HG03280 (cell line): ENCODE measurements at regions not wholly inside any gene's neighbourhood (a gene's known extent, or its start where the extent isn't known, plus 50 kb on each side); places are given as distances from the start of the nearest gene placed in this dataset.

Source experiments
- ATAC-seq: cut with Tn5 transposase; IDR thresholded peaks from one replicate; pipeline ENCODE4 v1.9.1; 2021; ENCODE audit warnings: mild to moderate bottlenecking, moderate library complexity; ENCODE audit not compliant: unreplicated experiment

- ATAC-seq: no peak
Measured at GRCh38 chr20:24761220-24762065, 187.6 kb upstream of the CST7 start.

- ATAC-seq: no peak
Measured at GRCh38 chr20:24762371-24762770, 186.7 kb upstream of the CST7 start.

GRCh38 chr20:24762791-24763350 is 186.2 kb upstream of the CST7 start:
- no peak for ATAC-seq

- ATAC-seq: no peak
Measured at GRCh38 chr20:24763386-24764026, 185.6 kb upstream of the CST7 start.

- ATAC-seq: no peak
Measured at GRCh38 chr20:24764027-24764793, 184.9 kb upstream of the CST7 start.

GRCh38 chr20:24764794-24765202 is 184.3 kb upstream of the CST7 start:
- ATAC-seq: no peak

- ATAC-seq: no peak
Measured at GRCh38 chr20:24765316-24766142, 183.5 kb upstream of the CST7 start.

GRCh38 chr20:24766143-24766527 is 182.9 kb upstream of the CST7 start:
- no peak for ATAC-seq

GRCh38 chr20:24766826-24767622 is 182.0 kb upstream of the CST7 start:
- ATAC-seq: no peak

GRCh38 chr20:24767623-24768100 is 181.4 kb upstream of the CST7 start:
- ATAC-seq: no peak

GRCh38 chr20:24768201-24768636 is 180.8 kb upstream of the CST7 start:
- no peak for ATAC-seq

- no peak for ATAC-seq
Measured at GRCh38 chr20:24768713-24769601, 180.1 kb upstream of the CST7 start.

GRCh38 chr20:24769878-24770627 is 179.0 kb upstream of the CST7 start:
- no peak for ATAC-seq

- ATAC-seq: no peak
Measured at GRCh38 chr20:24770628-24771541, 178.2 kb upstream of the CST7 start.

GRCh38 chr20:24771542-24772061 is 177.5 kb upstream of the CST7 start:
- ATAC-seq: no peak

GRCh38 chr20:24772667-24773066 is 176.4 kb upstream of the CST7 start:
- no peak for ATAC-seq
